ENCODE measurements at regions not wholly inside any gene's neighbourhood (a gene's known extent, or its start where the extent isn't known, plus 50 kb on each side); places are given as distances from the start of the nearest gene placed in this dataset.

GRCh38 chr11:122307476-122308035, 191.5 kb upstream of the BLID start:
- intact Hi-C loops (cut with micrococcal nuclease), result no loop called here
- ChIA-PET CTCF (no interaction called here), POLR2A (no interaction called here)
- no peaks in the 10 kb centered on the region for H3K4me1 ChIP-seq (ENCODE audit: control insufficient read depth in 2 of 2, insufficient read depth in 2 of 2, low read length in 2 of 2)
- DNase-seq, result no peak
- H3K9me3 ChIP-seq (ENCODE audit: control insufficient read depth in 2 of 3, low read length in 3 of 3), result no peaks in the 10 kb centered on the region
- Mint-ChIP-seq H3K9me3 (peaks cover 0 to 2% (median 0%) of the 10 kb centered on the region in 11 donors), H3K27ac (no peak overlapping the region), H3K4me1 (no peaks in the 10 kb centered on the region), H3K27me3 (peaks cover 0 to 26% (median 9%) of the 10 kb centered on the region in 5 donors), H3K4me3 (no peak overlapping the region), H3K36me3 (no peaks in the 10 kb centered on the region)
- H3K36me3 ChIP-seq (ENCODE audit: control insufficient read depth in 2 of 3, insufficient read depth in 3 of 3, low read length in 3 of 3), result no peaks in the 10 kb centered on the region
- no peaks in the 10 kb centered on the region for H3K27me3 ChIP-seq (ENCODE audit: control insufficient read depth in 2 of 2, insufficient read depth in 2 of 2, low read length in 2 of 2)
- H3K4me3 ChIP-seq (ENCODE audit: low read length), result no peak overlapping the region
- no peak overlapping the region for H3K27ac ChIP-seq (ENCODE audit: low read depth, low read length)
- ATAC-seq, result no peak

DNA sequence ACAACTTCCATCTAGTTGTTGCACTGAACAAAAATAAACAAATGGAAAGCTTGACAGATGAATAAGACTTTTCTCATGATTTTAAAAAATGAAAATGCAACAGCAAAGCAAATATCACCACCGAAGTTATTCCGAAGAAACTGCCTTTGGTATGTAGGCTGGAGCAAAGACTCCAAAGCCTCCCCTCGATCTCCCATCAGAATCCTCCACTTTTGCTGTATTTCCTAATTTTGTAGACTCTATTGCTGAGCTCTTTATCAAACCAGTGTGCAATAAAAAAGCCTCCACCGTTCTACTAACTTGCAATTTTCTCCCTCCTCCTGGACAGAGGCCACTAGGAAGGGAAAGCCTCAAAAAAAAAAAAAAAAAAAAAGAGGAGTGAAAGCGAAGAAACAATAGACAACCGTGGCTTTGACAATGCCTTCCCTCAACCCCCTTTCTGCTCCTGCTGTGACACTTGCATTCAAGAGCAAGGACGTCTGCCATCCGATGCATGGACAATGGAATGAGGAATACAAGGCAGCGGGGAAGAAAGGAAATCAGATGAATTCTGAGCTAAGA, 190.9 kb upstream of the BLID start:
- ATAC-seq (no peak), DNase-seq (no peak)
- no peaks in the 10 kb centered on the region for H3K36me3 ChIP-seq (ENCODE audit: control insufficient read depth in 2 of 3, insufficient read depth in 3 of 3, low read length in 3 of 3)
- H3K4me1 ChIP-seq (ENCODE audit: control insufficient read depth in 2 of 2, insufficient read depth in 2 of 2, low read length in 2 of 2), result no peaks in the 10 kb centered on the region
- no peaks in the 10 kb centered on the region for H3K9me3 ChIP-seq (ENCODE audit: control insufficient read depth in 2 of 3, low read length in 3 of 3)
- H3K27ac ChIP-seq (ENCODE audit: low read depth, low read length), result no peak overlapping the region
- Mint-ChIP-seq H3K36me3 (no peaks in the 10 kb centered on the region), H3K9me3 (peaks cover 0 to 2% (median 0%) of the 10 kb centered on the region in 11 donors), H3K27me3 (peaks cover 0 to 26% (median 9%) of the 10 kb centered on the region in 5 donors), H3K4me3 (no peak overlapping the region), H3K27ac (no peak overlapping the region), H3K4me1 (no peaks in the 10 kb centered on the region)
- no peak overlapping the region for H3K4me3 ChIP-seq (ENCODE audit: low read length)
- H3K27me3 ChIP-seq (ENCODE audit: control insufficient read depth in 2 of 2, insufficient read depth in 2 of 2, low read length in 2 of 2), result no peaks in the 10 kb centered on the region
- POLR2A ChIA-PET, result no interaction called here
- CTCF ChIA-PET, result no interaction called here
- intact Hi-C loops (cut with micrococcal nuclease), result no loop called here

GRCh38 chr11:122305426-122306320, 189.7 kb upstream of the BLID start:
- Histone ChIP-seq H3K9me3 (ENCODE audit: control insufficient read depth in 2 of 3, low read length in 3 of 3) (no peaks in the 10 kb centered on the region), H3K4me3 (ENCODE audit: low read length) (no peak overlapping the region), H3K4me1 (ENCODE audit: control insufficient read depth in 2 of 2, insufficient read depth in 2 of 2, low read length in 2 of 2) (no peaks in the 10 kb centered on the region), H3K27ac (ENCODE audit: low read depth, low read length) (no peak overlapping the region), H3K36me3 (ENCODE audit: control insufficient read depth in 2 of 3, insufficient read depth in 3 of 3, low read length in 3 of 3) (no peaks in the 10 kb centered on the region), H3K27me3 (ENCODE audit: control insufficient read depth in 2 of 2, insufficient read depth in 2 of 2, low read length in 2 of 2) (no peaks in the 10 kb centered on the region)
- CTCF ChIA-PET, result no interaction called here
- H3K27me3 Mint-ChIP-seq, result peaks cover 0 to 26% (median 10%) of the 10 kb centered on the region in 5 donors
- no peaks in the 10 kb centered on the region for H3K4me1 Mint-ChIP-seq
- peaks cover 0 to 8% (median 0%) of the 10 kb centered on the region in 11 donors for H3K9me3 Mint-ChIP-seq
- ATAC-seq, result no peak
- no peaks in the 10 kb centered on the region for H3K36me3 Mint-ChIP-seq
- H3K4me3 Mint-ChIP-seq, result no peak overlapping the region
- no peak overlapping the region for H3K27ac Mint-ChIP-seq
- intact Hi-C loops (cut with micrococcal nuclease), result no loop called here
- POLR2A ChIA-PET, result no interaction called here
- no peak for DNase-seq

DNA sequence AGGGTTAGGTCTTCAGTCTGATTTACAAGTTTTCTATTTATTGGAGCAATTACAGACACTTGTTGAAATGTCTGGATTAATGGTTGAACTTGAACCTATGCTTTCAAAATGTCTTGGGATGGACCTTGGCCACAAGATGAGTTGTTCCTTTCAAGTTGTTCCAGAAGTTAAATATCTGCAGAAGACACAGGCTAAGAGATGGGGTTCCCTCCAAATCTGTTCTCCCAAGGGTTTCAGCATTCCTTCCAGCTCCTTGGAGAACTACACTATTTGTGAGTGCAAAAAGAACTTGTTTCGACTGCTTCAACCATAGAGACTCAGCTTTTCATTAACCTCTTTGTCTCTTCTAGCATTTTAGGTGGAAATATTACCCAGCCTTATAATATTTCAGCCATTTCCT, 189.0 kb upstream of the BLID start:
- ATAC-seq (no peak), DNase-seq (no peak)
- no peaks in the 10 kb centered on the region for H3K36me3 ChIP-seq (ENCODE audit: control insufficient read depth in 2 of 3, insufficient read depth in 3 of 3, low read length in 3 of 3)
- H3K4me3 Mint-ChIP-seq, result no peak overlapping the region
- H3K9me3 Mint-ChIP-seq, result peaks cover 0 to 13% (median 2%) of the 10 kb centered on the region in 11 donors
- H3K4me3 ChIP-seq (ENCODE audit: low read length), result no peak overlapping the region
- H3K9me3 ChIP-seq (ENCODE audit: control insufficient read depth in 2 of 3, low read length in 3 of 3), result no peaks in the 10 kb centered on the region
- intact Hi-C loops (cut with micrococcal nuclease), result no loop called here
- CTCF ChIA-PET, result no interaction called here
- H3K36me3 Mint-ChIP-seq, result peaks cover 0 to 2% (median 0%) of the 10 kb centered on the region in 5 donors
- H3K27me3 Mint-ChIP-seq, result peaks cover 0 to 28% (median 12%) of the 10 kb centered on the region in 5 donors
- POLR2A ChIA-PET, result no interaction called here
- H3K27ac Mint-ChIP-seq, result no peak overlapping the region
- H3K4me1 ChIP-seq (ENCODE audit: control insufficient read depth in 2 of 2, insufficient read depth in 2 of 2, low read length in 2 of 2), result no peaks in the 10 kb centered on the region
- H3K27ac ChIP-seq (ENCODE audit: low read depth, low read length), result no peak overlapping the region
- H3K4me1 Mint-ChIP-seq, result no peaks in the 10 kb centered on the region
- no peaks in the 10 kb centered on the region for H3K27me3 ChIP-seq (ENCODE audit: control insufficient read depth in 2 of 2, insufficient read depth in 2 of 2, low read length in 2 of 2)

GRCh38 chr11:122304306-122304705, 188.3 kb upstream of the BLID start:
- Mint-ChIP-seq H3K9me3 (peaks cover 0 to 18% (median 5%) of the 10 kb centered on the region in 11 donors), H3K4me3 (no peak overlapping the region), H3K27ac (no peak overlapping the region), H3K27me3 (peaks cover 0 to 26% (median 14%) of the 10 kb centered on the region in 5 donors), H3K4me1 (no peaks in the 10 kb centered on the region), H3K36me3 (peaks cover 0 to 6% (median 0%) of the 10 kb centered on the region in 5 donors)
- H3K27me3 ChIP-seq (ENCODE audit: control insufficient read depth in 2 of 2, insufficient read depth in 2 of 2, low read length in 2 of 2), result no peaks in the 10 kb centered on the region
- no peaks in the 10 kb centered on the region for H3K9me3 ChIP-seq (ENCODE audit: control insufficient read depth in 2 of 3, low read length in 3 of 3)
- POLR2A ChIA-PET, result no interaction called here
- CTCF ChIA-PET, result no interaction called here
- no peaks in the 10 kb centered on the region for H3K36me3 ChIP-seq (ENCODE audit: control insufficient read depth in 2 of 3, insufficient read depth in 3 of 3, low read length in 3 of 3)
- DNase-seq, result no peak
- H3K4me1 ChIP-seq (ENCODE audit: control insufficient read depth in 2 of 2, insufficient read depth in 2 of 2, low read length in 2 of 2), result no peaks in the 10 kb centered on the region
- H3K4me3 ChIP-seq (ENCODE audit: low read length), result no peak overlapping the region
- no peak for ATAC-seq
- H3K27ac ChIP-seq (ENCODE audit: low read depth, low read length), result no peak overlapping the region
- intact Hi-C loops (cut with micrococcal nuclease), result no loop called here

- no peaks in the 10 kb centered on the region for H3K4me1 ChIP-seq (ENCODE audit: control insufficient read depth in 2 of 2, insufficient read depth in 2 of 2, low read length in 2 of 2)
- no peak overlapping the region for H3K27ac ChIP-seq (ENCODE audit: low read depth, low read length)
- H3K9me3 Mint-ChIP-seq, result peaks cover 0 to 39% (median 12%) of the 10 kb centered on the region in 11 donors
- H3K4me1 Mint-ChIP-seq, result no peaks in the 10 kb centered on the region
- ChIA-PET POLR2A (no interaction called here), CTCF (no interaction called here)
- ATAC-seq, result no peak
- H3K9me3 ChIP-seq (ENCODE audit: control insufficient read depth in 2 of 3, low read length in 3 of 3), result peaks cover 0 to 4% (median 0%) of the 10 kb centered on the region in 3 experiments
- no peak overlapping the region for H3K4me3 Mint-ChIP-seq
- peaks cover 0 to 6% (median 3%) of the 10 kb centered on the region in 5 donors for H3K27me3 Mint-ChIP-seq
- H3K36me3 Mint-ChIP-seq, result peaks cover 0 to 4% (median 0%) of the 10 kb centered on the region in 5 donors
- H3K36me3 ChIP-seq (ENCODE audit: control insufficient read depth in 2 of 3, insufficient read depth in 3 of 3, low read length in 3 of 3), result no peaks in the 10 kb centered on the region
- H3K27me3 ChIP-seq (ENCODE audit: control insufficient read depth in 2 of 2, insufficient read depth in 2 of 2, low read length in 2 of 2), result no peaks in the 10 kb centered on the region
- intact Hi-C loops (cut with micrococcal nuclease), result no loop called here
- DNase-seq, result no peak
- no peak overlapping the region for H3K27ac Mint-ChIP-seq
- H3K4me3 ChIP-seq (ENCODE audit: low read length), result no peak overlapping the region
Observed at GRCh38 chr11:122294041-122294440, 178.0 kb upstream of the BLID start.
